Fibroblast of skin of scalp (primary cell): ENCODE measurements at regions not wholly inside any gene's neighbourhood (a gene's known extent, or its start where the extent isn't known, plus 50 kb on each side); places are given as distances from the start of the nearest gene placed in this dataset.
A peak's percentile ranks its signal among the peaks of the same experiment; 100 is the strongest.

Experiments
- DNase-seq: peaks from one replicate; pipeline ENCODE4 v3.0.0-alpha.2; 2013

GRCh38 chr21:24316277-24316922 lies 1290.9 kb downstream of the MRPL39 start:
- DNase-seq: no peak

- no peak for DNase-seq
Observed at GRCh38 chr21:24310788-24311187, 1296.5 kb downstream of the MRPL39 start.

GRCh38 chr21:24308183-24308582 lies 1299.1 kb downstream of the MRPL39 start:
- no peak for DNase-seq

GRCh38 chr21:24302400-24302799 lies 1304.9 kb downstream of the MRPL39 start:
- no peak for DNase-seq

- DNase-seq: no peak
Observed at GRCh38 chr21:24298040-24298439, 1309.2 kb downstream of the MRPL39 start.

- DNase-seq: no peak
Observed at GRCh38 chr21:24294171-24294570, 1313.1 kb downstream of the MRPL39 start.

GRCh38 chr21:24290151-24290833 lies 1317.0 kb downstream of the MRPL39 start:
- no peak for DNase-seq

- DNase-seq: no peak
Observed at GRCh38 chr21:24289539-24289938, 1317.7 kb downstream of the MRPL39 start.

- peak; percentile 12 for DNase-seq
Observed at GRCh38 chr21:24280596-24280995, 1326.7 kb downstream of the MRPL39 start.

GRCh38 chr21:24278711-24279110 lies 1328.6 kb downstream of the MRPL39 start:
- no peak for DNase-seq

GRCh38 chr21:24276204-24276603 lies 1331.1 kb downstream of the MRPL39 start:
- DNase-seq: no peak

GRCh38 chr21:24275616-24276015 lies 1331.7 kb downstream of the MRPL39 start:
- DNase-seq: no peak

GRCh38 chr21:24272521-24272938 lies 1334.8 kb downstream of the MRPL39 start:
- no peak for DNase-seq

- no peak for DNase-seq
Observed at GRCh38 chr21:24265987-24266386, 1341.3 kb downstream of the MRPL39 start.

GRCh38 chr21:24260751-24261150 lies 1346.5 kb downstream of the MRPL39 start:
- no peak for DNase-seq

- peak; percentile 80 for DNase-seq
Observed at GRCh38 chr21:24259241-24259640, 1348.0 kb downstream of the MRPL39 start.

- no peak for DNase-seq
Observed at GRCh38 chr21:24255591-24255990, 1351.7 kb downstream of the MRPL39 start.

- DNase-seq: peak; percentile 34
Observed at GRCh38 chr21:24225431-24225830, 1381.8 kb downstream of the MRPL39 start.

- DNase-seq: no peak
Observed at GRCh38 chr21:24224422-24224821, 1382.9 kb downstream of the MRPL39 start.

- no peak for DNase-seq
Observed at GRCh38 chr21:24223624-24224023, 1383.7 kb downstream of the MRPL39 start.

GRCh38 chr21:24222676-24223075 lies 1384.6 kb downstream of the MRPL39 start:
- DNase-seq: no peak

GRCh38 chr21:24220446-24220845 lies 1386.8 kb downstream of the MRPL39 start:
- peak; percentile 6 for DNase-seq

- DNase-seq: peak; percentile 44
Observed at GRCh38 chr21:24217151-24217550, 1390.1 kb downstream of the MRPL39 start.

GRCh38 chr21:24210130-24210529 lies 1397.2 kb downstream of the MRPL39 start:
- no peak for DNase-seq
